OCI-LY7 (cell line): ENCODE measurements at regions not wholly inside any gene's neighbourhood (a gene's known extent, or its start where the extent isn't known, plus 50 kb on each side); places are given as distances from the start of the nearest gene placed in this dataset.

Experiments used
- BruUV-seq: library from RNA; stranded (reverse); fragments of 400-500 nt; replicated peaks from 2 replicates; lab custom pipeline; 2021; lab: Mats Ljungman, UMichigan
- CTCF ChIA-PET: fragments of 300-600 bp; sonication (Branson Sonifier 250); formaldehyde crosslinking; loops from one replicate; lab custom pipeline; 2022; ENCODE audit warnings: antibody characterized with exemption; ENCODE audit not compliant: unreplicated experiment; lab: Charles Lee
- POLR2A ChIA-PET: fragments of 300-600 bp; sonication (Branson Sonifier 250); formaldehyde crosslinking; loops from one replicate; lab custom pipeline; 2022; ENCODE audit warnings: antibody characterized with exemption; lab: Charles Lee
- DNase-seq: peaks from one replicate; pipeline ENCODE4 v3.0.0-alpha.2; 2015; ENCODE audit warnings: low spot score
- H2AFZ ChIP-seq: fragments of 200-600 bp; sonication (generic), shearing (Covaris generic); 2 replicates; pipeline ENCODE4 v1.6.1; 2014; ENCODE audit warnings: mild to moderate bottlenecking, antibody characterized with exemption, low read length, moderate library complexity
- H3K27ac ChIP-seq: fragments of 200-600 bp; sonication (generic); 2 replicates; pipeline ENCODE4 v1.5.1; 2014; ENCODE audit warnings: mixed run types, low read depth, mild to moderate bottlenecking, moderate library complexity, low read length, inconsistent platforms; ENCODE audit not compliant: poor library complexity, severe bottlenecking
- H3K36me3 ChIP-seq: fragments of 200-600 bp; sonication (generic); 2 replicates; pipeline ENCODE4 v1.6.1; 2014; ENCODE audit warnings: mild to moderate bottlenecking, antibody characterized with exemption, low read length, moderate library complexity, mixed read lengths; ENCODE audit not compliant: insufficient read depth
- H3K4me1 ChIP-seq: fragments of 200-600 bp; sonication (generic); 2 replicates; pipeline ENCODE4 v1.5.1; 2014; ENCODE audit warnings: mild to moderate bottlenecking, low read length; ENCODE audit not compliant: insufficient read depth, poor library complexity, severe bottlenecking
- H3K4me2 ChIP-seq: fragments of 200-600 bp; sonication (generic); 2 replicates; pipeline ENCODE4 v1.6.1; 2014; ENCODE audit warnings: mild to moderate bottlenecking, low read length
- H3K4me3 ChIP-seq: fragments of 200-600 bp; sonication (generic); 2 replicates; pipeline ENCODE4 v1.5.1; 2014; ENCODE audit warnings: mild to moderate bottlenecking, low read depth, low read length; ENCODE audit not compliant: poor library complexity, severe bottlenecking
- H3K79me2 ChIP-seq: fragments of 200-600 bp; sonication (generic); 2 replicates; pipeline ENCODE4 v1.6.1; 2016; ENCODE audit warnings: low read depth, mild to moderate bottlenecking, low read length, moderate library complexity, mixed read lengths; ENCODE audit not compliant: insufficient read depth
- H3K9me2 ChIP-seq: fragments of 200-600 bp; sonication (generic); 2 replicates; pipeline ENCODE4 v1.6.1; 2016; ENCODE audit warnings: mild to moderate bottlenecking, low read length, mixed read lengths; ENCODE audit not compliant: insufficient read depth
- H3K9me3 ChIP-seq: fragments of 200-600 bp; sonication (generic); 2 replicates; pipeline ENCODE4 v1.6.1; 2014; ENCODE audit warnings: mild to moderate bottlenecking, mixed run types, low read length, mixed read lengths
- H4K20me1 ChIP-seq: fragments of 200-600 bp; sonication (generic); 2 replicates; pipeline ENCODE4 v1.6.1; 2014; ENCODE audit warnings: mild to moderate bottlenecking, antibody characterized with exemption, low read length, moderate library complexity, mixed read lengths; ENCODE audit not compliant: insufficient read depth
- EZH2phosphoT487 ChIP-seq: fragments of 200-600 bp; sonication (generic); IDR thresholded peaks from 2 replicates; pipeline ENCODE4 v1.6.1; 2018; ENCODE audit warnings: low read depth, borderline replicate concordance, mild to moderate bottlenecking, mixed run types, antibody characterized with exemption, low read length, moderate library complexity, mixed read lengths
- intact Hi-C: fragments of 100-400 bp; cut with micrococcal nuclease; formaldehyde crosslinking; loops from one replicate; pipeline ENCODE4 v1.10.0; 2022; ENCODE audit not compliant: unreplicated experiment
- TF ChIP-seq, protein P1 (sequence below): fragments of 200-600 bp; sonication (generic); conservative IDR thresholded peaks from 2 replicates; pipeline ENCODE4 v1.5.1; 2014; ENCODE audit warnings: mild to moderate bottlenecking, antibody characterized with exemption, low read length, moderate library complexity, mixed read lengths

DNA sequence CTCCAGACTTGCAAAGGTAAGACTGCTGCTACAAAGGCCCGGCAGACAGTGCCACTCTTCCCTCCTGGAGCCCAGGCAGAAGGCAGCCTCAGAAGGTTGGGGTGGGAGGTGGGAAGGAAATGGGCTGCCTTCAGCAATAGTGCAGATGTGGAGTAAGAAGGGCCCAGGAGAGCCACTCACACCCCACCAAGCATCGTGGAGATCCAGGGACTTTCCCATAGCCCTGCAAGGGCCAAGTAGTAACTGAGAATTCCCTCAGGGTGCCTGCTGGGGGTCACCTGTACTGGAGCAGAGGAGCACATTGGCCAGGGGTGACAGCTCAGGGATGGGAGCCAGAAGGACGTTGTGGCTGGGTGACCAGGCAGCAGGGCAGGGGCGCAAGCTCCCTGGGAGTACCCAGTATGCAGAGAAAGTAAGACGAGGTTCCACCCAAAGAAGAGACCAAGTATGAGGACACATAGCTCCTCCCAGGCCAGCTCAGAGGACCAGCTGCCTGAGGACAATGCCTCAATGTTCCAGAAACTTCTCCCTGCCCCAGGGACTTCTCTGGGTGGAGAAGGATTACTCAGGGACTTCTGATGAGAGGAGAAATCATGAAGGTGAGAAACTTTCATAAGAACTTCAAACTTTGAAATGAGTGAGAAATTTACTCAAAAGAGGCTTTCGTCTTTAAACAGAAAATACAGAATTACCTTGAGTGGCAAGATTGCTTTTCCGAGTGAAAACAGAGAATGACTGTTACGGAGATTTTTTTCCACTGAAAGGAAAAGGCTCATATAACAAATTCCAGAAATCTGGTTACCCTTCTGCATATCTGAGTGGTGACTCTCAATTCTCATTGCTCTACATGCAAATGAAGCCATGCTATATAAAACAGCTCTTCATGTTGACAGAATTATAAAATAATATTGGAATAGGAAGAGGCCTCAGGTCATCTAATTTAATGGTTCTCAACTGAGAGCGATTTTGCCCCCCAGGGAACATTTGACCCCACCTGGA is 87.9 kb upstream of the TRIO start:
- Histone ChIP-seq H3K4me1 (no peaks in the 10 kb centered on the region), H3K9me3 (no peaks in the 10 kb centered on the region), H3K9me2 (no peaks in the 10 kb centered on the region), H4K20me1 (no peaks in the 10 kb centered on the region), H3K4me2 (no peak overlapping the region), H3K27ac (no peak overlapping the region), H3K36me3 (no peaks in the 10 kb centered on the region), H3K4me3 (no peak overlapping the region), H3K79me2 (no peaks in the 10 kb centered on the region), H2AFZ (no peak overlapping the region)
- no peak for DNase-seq
- intact Hi-C loops = no loop called here
- no TSS peak for BruUV-seq
- ChIA-PET POLR2A (no interaction called here), CTCF (no interaction called here)
- TF ChIP-seq, protein P1, sequence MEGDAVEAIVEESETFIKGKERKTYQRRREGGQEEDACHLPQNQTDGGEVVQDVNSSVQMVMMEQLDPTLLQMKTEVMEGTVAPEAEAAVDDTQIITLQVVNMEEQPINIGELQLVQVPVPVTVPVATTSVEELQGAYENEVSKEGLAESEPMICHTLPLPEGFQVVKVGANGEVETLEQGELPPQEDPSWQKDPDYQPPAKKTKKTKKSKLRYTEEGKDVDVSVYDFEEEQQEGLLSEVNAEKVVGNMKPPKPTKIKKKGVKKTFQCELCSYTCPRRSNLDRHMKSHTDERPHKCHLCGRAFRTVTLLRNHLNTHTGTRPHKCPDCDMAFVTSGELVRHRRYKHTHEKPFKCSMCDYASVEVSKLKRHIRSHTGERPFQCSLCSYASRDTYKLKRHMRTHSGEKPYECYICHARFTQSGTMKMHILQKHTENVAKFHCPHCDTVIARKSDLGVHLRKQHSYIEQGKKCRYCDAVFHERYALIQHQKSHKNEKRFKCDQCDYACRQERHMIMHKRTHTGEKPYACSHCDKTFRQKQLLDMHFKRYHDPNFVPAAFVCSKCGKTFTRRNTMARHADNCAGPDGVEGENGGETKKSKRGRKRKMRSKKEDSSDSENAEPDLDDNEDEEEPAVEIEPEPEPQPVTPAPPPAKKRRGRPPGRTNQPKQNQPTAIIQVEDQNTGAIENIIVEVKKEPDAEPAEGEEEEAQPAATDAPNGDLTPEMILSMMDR = no peak
- TF ChIP-seq EZH2phosphoT487 = no peak

DNA sequence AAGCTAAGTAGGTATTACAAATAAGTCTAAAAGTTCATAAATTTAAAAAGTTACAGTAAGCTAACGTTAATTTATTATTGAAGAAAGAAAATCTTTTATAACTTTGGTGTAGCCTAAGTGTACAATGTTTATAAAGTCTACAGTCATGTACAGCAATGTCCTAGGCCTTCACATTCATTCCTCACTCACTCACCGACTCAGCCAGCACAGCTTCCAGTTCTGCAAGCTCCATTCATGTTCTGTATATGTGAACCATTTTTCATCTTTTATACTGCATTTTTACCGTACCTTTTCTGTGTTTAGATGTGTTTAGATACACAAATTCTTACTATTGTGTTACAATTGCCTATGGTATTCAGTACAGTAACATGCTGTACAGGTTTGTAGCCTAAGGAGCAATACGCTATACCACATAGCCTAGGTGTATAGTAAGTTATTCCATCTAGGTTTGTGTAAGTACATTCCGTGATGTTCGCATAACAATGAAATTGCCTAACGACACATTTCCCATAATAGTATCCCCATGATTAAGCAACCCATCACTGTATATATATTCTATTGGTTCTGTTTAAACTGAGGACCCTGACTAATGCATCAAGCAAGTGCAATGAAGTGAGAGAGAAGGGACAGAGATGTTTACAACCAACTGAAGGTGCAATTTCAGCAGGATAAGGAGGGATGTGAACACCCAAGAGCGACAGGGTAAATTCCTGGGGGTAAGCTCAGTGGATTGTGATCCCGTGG is 88.9 kb upstream of the TRIO start:
- no peak for DNase-seq
- no TSS peak for BruUV-seq
- ChIA-PET CTCF (no interaction called here), POLR2A (interaction anchor here (0.7 to 1.1 kb wide), 2 partner anchors 12 to 13 kb away, joined by 4 read pairs; no protein-coding TSS in a partner anchor)
- H3K36me3 ChIP-seq = no peaks in the 10 kb centered on the region
- TF ChIP-seq EZH2phosphoT487 = no peak
- TF ChIP-seq, protein P1 = no peak
- H3K4me3 ChIP-seq = no peak overlapping the region
- H3K27ac ChIP-seq = no peak overlapping the region
- no peak overlapping the region for H3K4me2 ChIP-seq
- no peaks in the 10 kb centered on the region for H4K20me1 ChIP-seq
- H3K4me1 ChIP-seq = no peaks in the 10 kb centered on the region
- no peaks in the 10 kb centered on the region for H3K9me3 ChIP-seq
- H2AFZ ChIP-seq = no peak overlapping the region
- no peaks in the 10 kb centered on the region for H3K79me2 ChIP-seq
- H3K9me2 ChIP-seq = no peaks in the 10 kb centered on the region
- intact Hi-C loops = no loop called here
